Amniotic epithelial cell (primary cell): ENCODE measurements at regions not wholly inside any gene's neighbourhood (a gene's known extent, or its start where the extent isn't known, plus 50 kb on each side); places are given as distances from the start of the nearest gene placed in this dataset.

Source experiments
- DNase-seq: peaks from one replicate; pipeline ENCODE4 v3.0.0-alpha.2; 2010; ENCODE audit warnings: low read depth

GRCh38 chr15:39454189-39454986 lies 126.5 kb upstream of the THBS1 start:
- DNase-seq: peak; percentile 34

DNA sequence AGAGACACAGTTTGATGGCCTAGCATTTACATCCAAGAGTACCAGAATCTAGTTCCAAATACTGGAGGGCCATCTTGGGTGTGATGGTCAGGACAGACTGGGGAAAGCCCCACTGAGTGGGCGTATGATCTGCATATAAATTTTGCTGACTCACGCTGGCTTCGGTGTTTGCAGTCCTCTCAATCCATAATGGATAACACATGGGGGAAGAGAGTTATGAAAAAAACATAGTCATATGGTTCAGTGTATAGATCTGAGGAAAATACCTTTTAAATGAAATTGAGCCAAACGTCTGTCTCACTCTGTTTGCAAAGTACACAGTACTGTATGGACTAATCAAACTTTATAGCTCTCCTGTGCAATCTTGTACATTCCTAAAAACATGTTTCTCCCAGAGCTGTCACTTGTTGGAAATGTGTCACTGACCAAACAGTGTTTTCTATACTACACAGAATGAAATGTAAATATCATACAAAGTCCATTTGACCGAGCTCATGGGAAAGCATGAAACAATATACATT lies 125.3 kb upstream of the THBS1 start:
- no peak for DNase-seq

DNA sequence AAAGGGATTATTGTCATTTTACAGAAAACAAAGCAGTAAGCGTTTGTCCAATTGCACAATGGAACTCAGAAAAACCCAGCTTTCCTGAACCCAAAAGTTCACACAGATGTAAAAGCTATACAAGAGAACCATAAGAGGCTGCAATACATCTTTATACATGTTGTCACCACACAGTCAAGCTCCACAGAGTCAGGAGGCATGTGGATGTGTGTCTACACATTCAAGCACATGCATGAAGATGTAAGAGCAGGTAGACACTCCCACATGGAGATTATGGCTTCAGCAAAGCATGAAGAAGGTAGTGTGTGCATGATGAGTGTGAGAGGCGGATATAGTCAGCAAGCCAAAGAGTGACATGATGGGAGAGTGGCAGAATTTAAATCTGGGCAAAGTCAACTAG lies 124.7 kb upstream of the THBS1 start:
- no peak for DNase-seq

DNA sequence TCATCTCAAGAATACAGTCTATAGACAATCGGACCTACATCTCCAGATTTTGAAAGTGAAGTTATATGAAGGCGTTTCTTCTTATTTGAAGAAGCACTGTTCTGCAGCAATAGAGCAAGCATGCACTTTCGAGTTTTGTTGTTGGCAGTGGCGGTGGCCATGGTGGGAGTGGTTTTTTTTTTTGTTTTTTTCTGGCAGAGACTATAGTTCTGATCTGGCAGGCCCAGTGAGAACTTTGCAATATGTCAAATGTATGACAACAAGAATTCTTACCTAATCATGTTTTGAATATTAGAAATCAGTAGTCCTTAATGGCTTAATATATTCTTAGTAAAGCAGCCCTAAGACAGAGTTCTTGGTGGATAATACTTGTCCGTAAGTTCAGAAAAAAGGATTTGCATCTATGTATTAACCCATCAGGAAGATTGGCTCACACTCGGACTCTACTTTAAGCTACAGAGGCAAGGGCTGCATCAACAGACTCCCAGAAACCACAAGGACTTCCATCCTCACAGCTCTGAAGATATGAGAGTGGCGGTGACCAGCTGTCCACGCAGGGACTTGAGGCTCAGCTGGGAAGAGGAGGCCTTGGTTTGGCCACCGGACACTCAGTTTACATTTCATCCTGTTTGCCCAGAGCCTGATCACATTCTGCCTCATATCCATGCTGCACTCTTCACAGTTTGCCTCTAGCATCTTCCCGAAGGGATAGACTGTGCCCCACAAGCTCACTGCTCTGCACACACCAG lies 124.1 kb upstream of the THBS1 start:
- no peak for DNase-seq

DNA sequence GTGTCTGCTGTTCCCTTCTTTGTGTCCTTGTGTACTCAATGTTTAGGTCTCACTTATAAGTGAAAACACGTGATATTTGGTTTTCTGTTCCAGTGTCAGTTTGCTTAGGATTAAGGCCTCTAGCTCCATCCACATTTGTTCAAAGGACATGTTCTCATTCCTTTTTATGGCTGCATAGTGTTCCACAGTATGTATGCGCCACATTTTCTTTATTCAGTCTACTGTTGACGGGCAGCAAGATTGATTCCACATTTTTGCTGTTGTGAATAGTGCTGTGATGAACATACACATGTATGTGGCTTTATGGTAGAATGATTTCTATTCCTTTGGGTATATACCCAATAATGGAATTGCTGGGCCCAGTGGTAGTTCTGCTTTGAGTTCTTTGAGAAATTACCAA lies 122.7 kb upstream of the THBS1 start:
- DNase-seq: no peak

DNA sequence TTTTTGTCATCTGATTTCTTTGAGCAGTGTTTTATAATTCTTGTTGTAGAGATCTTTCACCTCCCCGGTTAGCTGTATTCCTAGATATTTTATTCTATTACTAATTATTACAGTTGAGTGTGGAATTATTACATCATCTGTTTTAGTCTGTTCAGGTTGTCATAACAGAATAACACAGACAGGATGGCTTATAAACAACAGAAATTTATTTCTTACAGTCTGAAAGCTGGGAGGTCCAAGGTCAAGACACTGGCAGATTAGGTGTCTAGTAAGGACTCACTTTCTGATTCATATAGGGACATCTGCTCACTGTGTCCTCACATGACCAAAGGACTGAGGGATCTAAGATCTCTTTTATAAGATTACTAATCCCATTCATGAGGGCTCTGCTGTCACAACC lies 121.3 kb upstream of the THBS1 start:
- DNase-seq: peak; percentile 24

DNA sequence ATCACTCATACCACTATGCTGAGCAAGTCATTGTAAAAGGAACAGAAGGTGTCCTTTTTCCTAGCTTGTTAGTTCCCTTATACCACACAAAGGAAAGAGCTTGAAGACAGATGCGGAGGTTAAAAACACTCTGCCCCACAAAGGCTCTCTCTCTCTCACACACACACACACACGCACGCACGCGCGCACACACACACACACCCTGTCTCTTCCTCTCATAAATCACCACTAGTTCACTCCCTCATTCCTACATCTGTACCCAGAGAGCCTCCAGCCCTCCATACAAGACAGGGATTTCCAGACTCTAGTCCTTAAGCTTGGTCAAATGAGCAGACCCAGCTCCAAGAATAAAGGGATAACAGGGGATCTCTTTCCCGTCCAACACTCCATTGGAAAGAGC lies 120.1 kb upstream of the THBS1 start:
- no peak for DNase-seq

DNA sequence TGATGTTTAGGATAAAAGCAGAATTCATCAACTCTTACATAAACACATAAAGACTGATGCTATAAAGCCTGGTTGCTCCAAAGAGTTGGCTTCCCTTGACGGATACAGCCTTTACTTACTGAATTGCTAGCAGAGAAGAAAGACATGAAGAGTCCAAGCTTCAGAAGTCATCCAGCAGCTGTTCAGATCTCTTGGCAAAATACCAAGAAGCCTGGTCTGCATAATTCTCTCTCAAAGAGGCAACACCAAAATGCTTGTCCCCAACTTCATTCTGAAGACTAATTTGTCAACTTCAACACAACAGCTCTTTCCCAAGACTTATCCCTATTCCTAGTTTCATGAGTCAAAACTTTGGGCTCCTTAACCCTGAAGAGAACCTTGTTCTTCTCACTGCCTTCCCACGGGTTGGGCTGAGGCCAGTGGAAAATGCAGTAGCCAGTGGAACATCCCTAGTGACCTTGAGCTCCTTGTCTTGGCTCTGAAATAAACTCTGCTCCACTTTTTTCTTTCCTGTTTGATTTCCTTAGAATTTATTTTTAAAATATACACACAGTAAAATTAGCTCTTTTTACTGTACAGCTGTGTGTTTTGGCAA lies 119.2 kb upstream of the THBS1 start:
- DNase-seq: peak; percentile 54

DNA sequence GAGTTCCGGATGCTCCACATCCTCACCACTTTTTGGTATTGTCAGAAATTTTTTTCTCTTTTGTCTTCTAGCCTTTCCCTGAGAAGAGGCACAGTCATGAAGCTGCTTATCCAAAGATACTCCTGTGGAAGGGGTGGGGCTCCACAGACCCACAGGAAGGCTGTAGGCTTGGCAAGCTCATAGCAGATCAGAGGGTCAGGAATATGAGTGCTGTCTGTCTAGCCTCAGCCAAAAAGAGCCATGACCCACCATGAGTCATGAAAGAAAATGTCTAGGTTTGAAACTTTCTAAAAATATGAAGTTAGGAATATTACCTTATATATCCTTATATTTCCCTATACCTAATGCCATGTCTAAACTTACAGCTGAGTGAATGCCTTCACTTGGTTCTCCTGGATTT lies 118.2 kb upstream of the THBS1 start:
- DNase-seq: peak; percentile 27

DNA sequence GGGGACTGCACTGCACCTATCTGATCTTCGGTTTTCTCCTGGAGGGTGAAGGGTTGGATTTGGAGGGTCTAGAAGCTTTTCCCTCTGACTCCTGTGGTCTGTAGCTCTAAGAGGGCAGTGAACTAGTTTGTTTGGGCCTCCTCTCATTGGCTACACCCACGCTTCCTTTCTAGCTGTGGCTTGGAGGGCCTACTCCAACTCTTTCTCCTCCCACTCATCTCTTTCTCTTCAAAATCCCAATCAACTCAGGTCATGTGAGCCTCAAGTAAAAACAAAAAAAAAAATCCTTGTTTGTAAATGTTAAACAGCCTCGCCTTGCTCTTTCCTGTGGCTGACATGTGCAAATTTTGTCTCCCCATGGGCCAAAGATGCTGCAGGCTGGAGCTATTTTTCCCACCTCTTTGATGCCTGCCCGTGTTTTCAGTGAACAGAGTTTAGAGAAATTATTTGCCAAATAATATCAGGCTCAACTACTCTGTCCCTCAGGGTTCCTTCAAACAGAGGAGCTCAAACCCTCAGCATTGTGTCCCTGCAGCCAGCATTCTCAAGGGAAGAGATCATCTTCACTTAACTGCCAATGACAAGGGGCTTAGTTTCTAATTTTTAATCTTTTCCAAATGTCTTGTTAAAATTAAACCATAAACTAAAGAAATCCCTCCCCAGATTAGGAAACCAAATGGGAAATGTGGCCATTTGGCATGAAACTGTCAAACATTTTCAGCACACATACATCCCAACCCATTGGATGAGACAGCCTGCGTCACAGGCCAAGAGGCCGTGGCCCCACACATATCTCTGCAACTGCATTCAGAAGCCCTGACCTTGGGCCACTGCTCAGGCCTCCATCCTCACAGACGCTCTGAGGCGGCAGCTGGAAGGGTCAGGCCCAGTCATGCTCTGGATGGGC lies 114.8 kb upstream of the THBS1 start:
- no peak for DNase-seq

GRCh38 chr15:39466750-39467105 lies 114.2 kb upstream of the THBS1 start:
- no peak for DNase-seq

GRCh38 chr15:39468331-39468730 lies 112.5 kb upstream of the THBS1 start:
- peak; percentile 67 for DNase-seq

DNA sequence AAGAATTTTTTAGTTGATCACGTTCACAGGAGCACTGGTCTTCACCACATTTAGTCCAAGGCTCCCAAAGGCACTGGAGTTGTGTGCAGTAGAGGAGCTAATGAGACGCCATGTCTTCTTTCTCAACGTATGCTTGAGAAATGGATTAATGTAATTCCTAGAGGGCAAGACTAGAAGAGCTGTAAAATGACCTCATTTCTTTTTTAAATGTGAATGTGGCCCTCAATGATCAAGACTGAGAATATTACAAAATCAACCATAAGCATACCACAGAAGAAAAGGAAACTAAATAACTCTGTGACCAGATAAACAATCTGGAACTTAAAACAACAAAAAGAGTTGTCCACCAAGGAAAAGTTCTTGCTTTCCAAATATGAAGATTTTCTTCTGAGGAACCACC lies 112.1 kb upstream of the THBS1 start:
- DNase-seq: no peak

GRCh38 chr15:39471785-39472574 lies 108.9 kb upstream of the THBS1 start:
- peak; percentile 57 for DNase-seq

DNA sequence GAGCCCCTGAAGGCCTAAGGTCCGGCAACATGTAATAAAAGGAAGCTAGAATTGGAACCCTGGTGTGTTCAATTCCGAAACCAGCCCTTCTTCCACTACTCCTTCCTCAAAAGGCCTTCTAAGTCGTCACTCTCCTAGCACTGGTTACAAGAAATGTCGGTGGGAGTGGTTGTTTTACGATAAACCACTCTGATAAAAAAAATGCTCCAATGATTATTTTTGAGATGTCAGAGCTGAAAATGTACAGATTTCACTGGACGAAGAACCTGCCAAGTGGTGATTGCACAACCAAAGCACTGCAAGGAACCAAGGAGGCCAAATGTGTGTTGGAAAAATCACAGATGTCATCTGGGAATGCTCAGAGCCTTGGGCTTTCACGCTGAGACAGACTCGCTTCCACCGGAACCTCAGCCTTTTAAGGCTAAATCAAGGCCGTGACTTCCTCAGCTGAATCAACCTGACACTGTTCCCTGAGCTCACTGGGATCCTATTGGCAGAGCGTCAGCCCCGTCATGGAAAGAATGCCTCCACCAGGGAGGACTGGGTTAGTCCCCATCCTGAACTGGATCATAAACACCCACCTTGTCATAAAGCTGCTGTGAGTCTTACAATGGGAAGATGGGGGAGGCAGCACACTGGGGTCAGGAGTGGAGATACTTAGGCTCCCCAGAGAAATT lies 108.1 kb upstream of the THBS1 start:
- DNase-seq: peak; percentile 100

DNA sequence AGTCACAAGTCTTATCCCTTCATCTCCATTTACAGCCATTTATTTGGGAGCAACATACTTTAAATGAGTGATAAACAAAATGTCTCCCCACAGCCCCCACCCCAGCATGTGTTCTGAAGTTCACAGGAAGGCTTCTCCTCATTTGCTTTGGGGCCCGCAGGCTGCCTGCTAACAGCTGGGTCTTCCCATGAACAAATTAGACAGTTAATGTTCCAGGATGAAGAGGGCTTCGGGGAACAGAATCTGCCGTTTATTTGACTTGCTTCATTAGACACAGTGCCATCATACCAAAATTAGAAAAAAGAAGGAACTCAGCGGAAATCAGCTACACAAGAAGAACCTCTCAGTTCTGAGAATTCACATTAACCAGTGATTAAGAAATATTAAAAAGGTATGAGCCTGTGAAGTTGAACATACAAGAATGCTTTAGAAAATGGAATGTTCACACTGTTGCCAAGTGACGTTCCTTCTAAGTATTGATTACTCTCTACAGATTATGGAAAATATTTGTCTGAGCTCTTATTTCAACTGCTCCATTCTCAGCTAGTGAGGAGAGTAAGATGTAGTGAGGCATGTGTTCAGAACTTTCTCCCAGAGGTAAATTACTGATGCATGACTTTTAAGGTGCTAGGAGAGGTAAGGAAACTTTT lies 107.5 kb upstream of the THBS1 start:
- no peak for DNase-seq

DNA sequence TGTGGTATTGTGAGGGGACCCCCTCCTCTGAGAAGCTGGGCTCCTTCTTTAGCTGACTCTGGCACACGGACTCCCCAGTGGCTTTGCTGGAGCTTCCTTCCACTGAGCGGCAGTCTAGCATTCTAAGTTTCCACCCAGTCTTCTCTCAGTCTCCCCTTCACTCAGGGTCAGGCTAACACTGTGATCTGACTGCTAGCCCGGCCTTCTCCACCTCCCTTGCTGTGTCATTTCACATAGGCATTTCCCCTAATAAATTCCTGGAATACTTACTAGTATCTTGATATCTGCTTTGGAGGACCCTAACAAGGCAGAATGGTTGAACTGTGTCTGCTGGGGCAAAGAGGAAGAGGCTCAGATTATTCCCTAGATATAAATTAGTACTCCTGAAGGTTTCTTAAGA lies 106.2 kb upstream of the THBS1 start:
- no peak for DNase-seq

DNA sequence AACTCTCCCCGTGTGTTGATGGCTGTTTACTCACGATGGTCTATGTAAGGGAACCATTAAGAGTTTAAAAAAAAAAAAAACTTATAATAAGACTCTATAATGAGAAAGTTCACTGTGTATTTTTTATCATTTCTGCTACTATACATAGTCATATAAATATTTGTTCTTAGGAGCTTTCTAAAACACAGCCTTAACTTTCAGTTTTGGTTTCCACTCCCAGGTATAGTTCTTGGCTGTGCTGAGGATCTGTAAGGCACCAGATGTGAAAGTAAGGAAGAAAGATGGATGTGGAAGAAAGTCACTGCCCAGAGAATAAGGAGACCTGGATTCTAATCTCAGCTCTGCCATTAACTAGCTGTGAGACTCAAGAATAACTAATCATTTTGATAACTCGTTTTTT lies 101.9 kb upstream of the THBS1 start:
- no peak for DNase-seq

DNA sequence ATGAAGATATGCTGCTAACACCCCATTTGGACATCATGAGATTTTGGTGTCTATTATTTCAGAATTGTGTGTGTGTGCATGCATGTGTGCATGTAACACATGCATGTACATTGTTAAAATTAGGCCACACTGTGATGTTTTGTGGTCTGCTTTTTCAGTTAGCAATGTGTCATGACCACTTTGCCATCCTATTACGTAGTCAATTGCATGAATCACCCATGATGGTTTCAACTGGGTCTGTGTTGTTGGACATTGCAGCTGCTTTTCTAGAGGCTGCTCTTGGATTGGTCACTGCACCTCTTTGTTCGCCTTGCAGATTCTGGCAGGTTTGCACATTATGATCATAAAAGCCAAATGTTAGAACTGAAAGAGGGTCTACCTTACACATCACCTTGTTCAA lies 101.0 kb upstream of the THBS1 start:
- DNase-seq: peak; percentile 66

- no peak for DNase-seq
Observed at GRCh38 chr15:39482459-39482858, 98.4 kb upstream of the THBS1 start.
